HG03280 (cell line): ENCODE measurements at regions not wholly inside any gene's neighbourhood (a gene's known extent, or its start where the extent isn't known, plus 50 kb on each side); places are given as distances from the start of the nearest gene placed in this dataset.
"Not testable (repeated sequence)": the region's sequence is repeated elsewhere in the genome, so short reads cannot be mapped to it uniquely, and the experiment has no call there.

ENCODE experiments used
- ATAC-seq: cut with Tn5 transposase; IDR thresholded peaks from one replicate; pipeline ENCODE4 v1.9.1; 2021; ENCODE audit warnings: mild to moderate bottlenecking, moderate library complexity; ENCODE audit not compliant: unreplicated experiment

DNA sequence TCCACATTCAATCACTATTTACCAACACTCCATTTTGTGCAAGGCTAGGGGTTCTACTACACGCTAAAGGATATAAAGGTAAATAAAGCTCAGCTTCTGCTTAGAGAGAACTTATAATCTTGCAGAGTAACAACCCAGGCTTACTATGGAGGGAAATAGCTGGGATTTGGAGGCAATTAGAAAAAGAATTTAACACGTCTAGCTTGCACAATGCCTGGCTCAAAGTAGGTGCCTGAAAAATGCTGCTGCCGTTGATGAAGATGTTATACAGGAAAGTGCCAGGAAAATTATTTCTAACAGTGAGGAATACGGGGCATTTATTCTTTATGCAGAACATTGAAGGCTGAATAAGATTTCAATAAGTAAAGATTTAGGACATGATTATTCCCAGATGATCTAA, 214.2 kb downstream of the KITLG start:
- ATAC-seq: no peak

DNA sequence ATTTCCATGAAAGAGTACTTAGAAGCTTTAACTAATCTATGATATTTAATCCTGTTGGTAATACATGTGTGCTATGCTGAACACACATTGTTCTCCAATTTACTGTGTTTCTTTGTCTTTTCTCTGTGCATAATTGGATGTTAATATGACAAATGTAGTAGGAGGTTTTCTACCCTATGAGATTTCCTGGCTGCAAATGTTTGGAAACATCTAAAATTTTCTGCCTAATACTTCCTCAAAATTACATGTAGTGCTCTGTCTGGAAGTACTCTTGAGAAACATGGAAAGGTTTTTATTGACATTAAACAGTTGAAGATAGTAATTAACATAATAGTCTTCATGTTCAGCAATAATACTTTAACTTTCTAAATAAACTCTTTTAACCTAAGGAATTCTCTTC, 213.0 kb downstream of the KITLG start:
- ATAC-seq: no peak

GRCh38 chr12:88368077-88368476, 212.2 kb downstream of the KITLG start:
- not testable (repeated sequence) for ATAC-seq

- no peak for ATAC-seq
These were observed 208.7 kb downstream of the KITLG start for GRCh38 chr12:88371416-88372183.

GRCh38 chr12:88375306-88376305, 204.7 kb downstream of the KITLG start:
- no peak for ATAC-seq

DNA sequence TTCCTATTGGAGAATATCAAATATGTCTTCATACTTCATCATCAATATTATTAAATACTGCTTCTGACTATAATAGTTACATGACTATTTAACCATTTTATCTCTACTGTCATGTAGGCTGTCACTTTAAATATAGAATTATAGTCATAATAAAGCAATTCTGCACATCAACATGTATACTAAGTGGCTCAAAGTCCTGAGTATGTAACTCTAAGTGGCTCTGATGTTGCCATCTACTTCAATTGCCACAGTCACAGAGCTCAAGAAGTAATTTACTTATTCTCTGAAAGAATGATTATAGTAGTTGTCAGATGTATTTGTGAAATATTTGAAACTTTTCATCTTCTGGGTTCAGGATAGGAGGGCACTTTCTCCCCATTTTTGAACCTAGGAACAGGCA, 202.3 kb downstream of the KITLG start:
- no peak for ATAC-seq

DNA sequence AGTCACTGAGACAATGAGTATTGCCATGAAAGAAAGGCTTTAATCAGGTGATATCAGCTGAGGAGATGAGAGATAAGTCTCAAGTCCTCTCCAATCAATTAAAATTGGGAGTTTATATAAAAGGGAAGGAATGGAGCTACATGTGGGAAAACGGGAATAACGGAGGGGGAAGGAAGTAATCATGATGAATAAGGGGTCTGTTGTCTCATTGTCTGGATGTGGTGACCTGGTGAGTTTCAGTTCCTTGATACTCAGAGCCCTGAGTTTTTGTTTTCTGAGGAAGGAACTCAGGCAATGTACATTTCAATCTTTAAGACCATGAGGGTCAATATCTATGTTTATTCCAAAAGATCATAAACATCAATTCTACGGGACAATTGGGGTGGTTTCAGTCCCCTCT, 198.8 kb downstream of the KITLG start:
- ATAC-seq: no peak

DNA sequence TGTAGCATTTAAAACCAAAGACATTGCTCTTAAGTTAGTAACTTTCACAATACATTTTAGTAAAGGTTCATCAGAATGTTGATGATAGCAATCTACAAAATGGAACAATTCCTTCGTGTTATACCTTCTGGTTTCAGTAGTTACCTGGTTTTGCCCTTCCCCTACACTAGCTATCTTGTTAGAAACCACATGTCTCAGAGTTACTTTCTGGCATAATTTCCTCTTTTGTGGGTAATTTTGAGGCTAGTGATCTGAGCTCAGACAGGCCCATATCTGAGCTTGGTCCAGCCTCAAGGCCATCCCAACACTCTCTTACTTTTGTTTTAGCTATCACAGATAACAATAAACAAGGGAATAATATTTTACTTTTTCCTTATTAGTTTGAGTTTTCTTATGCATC, 196.9 kb downstream of the KITLG start:
- no peak for ATAC-seq

- ATAC-seq: no peak
These were observed 191.4 kb downstream of the KITLG start for GRCh38 chr12:88388566-88389540.

DNA sequence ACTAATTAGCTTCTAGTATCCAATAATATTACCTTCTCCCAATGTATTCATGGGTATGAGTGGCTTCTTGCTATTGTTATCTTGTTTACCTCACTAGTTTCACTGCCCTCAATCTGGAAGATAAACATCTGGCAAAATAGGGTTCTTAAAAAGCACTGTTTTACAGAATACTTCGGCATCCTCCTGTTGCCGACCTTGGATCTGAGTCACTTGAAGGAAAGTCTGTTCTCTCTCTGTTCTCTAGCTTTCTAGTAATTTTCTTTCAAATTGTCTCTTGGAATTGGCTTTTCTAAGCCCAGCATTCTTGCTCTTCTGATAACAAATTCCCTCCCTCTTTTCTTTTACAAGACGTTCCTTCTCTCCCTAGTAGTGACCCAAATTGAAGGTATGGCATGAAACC, 189.5 kb downstream of the KITLG start:
- ATAC-seq: no peak

DNA sequence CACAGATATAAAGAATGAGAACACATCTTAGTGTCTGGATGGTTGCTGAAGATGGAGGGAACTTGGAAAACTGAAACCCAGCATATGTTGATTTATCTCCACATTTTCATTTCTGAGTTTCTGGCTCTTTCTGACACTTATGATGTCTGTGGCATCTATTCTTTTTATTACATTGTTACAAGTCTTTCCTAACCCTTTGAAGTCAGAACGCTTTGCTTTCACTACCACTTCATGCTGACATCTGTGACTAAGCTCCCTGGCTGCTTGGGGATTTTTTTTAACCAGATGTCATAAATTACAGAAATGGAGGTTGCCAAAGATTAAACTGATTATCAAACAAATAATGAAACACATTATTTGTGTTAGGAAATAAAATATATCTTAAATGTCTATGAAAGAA, 188.7 kb downstream of the KITLG start:
- ATAC-seq: peak; percentile 54

DNA sequence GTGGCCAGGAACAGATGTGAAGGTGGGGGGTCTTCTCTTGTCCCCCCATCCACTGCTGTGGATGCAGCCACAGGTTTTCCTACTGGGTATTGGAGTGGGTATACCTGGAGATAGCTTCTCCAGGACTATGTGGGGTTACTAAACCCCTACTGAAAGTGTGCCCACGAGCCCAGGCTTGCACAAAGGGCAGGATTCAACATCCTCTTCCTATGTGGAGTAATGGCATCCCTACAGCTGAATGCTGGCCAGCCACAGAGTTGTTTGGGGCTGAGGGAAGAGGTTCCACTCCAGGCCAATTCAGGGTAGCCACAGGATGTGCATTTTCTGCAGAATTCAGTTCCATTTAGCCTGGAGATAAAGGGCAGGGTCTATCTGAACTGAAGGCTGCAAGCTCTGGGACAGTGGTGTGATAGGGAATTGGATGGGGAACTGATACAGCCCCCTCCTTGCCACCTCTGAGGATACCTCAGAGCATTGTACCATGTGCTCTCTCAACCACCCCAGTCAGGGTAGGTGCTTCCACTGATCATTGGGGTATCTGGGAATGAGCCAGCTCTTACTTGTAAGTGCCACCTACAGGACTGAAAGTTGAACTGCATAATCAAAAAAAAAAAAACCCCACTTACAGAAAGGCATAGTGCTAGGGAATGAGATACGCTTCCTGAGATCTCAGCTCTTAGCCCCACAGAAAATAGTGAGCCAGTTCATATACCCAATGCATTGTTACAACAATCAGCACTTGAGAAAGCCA, 187.1 kb downstream of the KITLG start:
- peak; percentile 45 for ATAC-seq

GRCh38 chr12:88398031-88398430, 182.2 kb downstream of the KITLG start:
- no peak for ATAC-seq

DNA sequence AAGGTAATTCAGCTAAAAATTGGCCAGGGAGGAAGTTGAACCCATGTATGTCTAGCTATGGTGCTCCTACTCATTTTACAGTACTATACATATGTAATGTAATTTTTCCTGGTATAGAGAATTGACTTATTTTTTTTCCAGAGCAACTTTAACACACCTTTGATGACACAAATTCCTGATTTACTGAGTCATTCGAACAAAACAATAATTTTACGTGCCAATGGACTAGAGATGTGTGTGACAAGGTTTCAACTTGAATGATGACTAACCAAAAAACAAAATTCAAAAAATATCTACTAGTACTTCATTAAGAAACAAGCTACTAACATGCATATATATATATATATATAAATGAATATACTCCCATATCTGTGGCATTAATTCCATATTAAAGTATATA, 180.5 kb downstream of the KITLG start:
- no peak for ATAC-seq

DNA sequence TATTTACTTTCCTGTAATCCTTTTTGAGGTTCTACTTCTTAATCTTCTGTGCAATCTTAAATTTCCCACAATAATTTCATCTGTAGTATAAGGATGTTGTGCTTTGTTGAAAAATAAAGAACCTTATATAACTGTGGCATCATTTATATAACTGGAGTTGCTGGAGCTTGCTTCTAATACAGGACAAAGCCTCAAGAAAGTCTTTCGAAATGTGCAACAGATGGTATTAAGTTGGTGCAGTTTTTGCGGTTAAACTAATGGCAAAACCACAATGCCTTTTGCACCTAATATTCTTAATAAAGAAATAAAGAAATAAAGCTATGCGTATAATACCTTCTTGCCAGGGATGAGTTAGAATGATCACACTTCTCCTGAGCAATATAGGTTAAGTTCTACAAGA, 180.0 kb downstream of the KITLG start:
- ATAC-seq: no peak

- no peak for ATAC-seq
These were observed 179.1 kb downstream of the KITLG start for GRCh38 chr12:88401155-88401554.

DNA sequence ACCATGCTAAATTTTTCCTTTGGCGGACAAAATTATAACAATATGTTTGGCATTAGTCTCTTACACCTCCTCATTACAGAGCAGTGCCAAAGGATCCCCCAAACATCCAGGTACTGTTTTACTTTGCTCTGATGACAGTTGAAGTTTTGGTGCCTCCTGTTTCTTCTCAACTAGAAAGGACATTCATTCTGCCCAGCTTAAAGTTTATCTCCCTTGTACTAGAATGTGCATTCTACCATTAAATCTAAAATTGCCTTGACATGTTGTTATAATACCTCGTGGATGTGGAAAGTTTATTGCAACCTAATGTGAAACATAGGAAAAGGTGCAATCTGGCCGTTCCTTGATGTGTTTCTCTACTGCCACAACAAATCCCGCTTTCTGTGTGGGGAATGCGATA, 173.4 kb downstream of the KITLG start:
- ATAC-seq: no peak

- no peak for ATAC-seq
These were observed 171.4 kb downstream of the KITLG start for GRCh38 chr12:88408823-88409222.

DNA sequence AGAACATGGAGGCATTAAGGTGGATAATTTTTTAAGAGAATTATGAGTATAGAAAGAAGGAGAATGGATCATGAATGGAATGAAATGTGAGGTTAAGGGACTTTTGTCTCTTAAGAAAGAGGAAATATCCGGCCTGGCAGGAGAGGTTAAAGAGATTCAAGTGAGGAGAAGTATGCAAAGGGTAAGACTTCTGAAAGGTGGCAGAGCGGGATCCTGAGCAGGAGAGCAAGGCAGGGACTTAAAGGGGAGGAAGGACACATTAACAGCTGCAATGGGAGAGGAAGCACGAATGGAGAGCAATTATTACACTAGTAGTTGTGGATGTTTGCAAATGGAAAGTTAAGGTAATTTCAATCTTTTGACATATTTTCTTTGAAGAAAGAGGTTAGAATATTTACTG, 171.0 kb downstream of the KITLG start:
- no peak for ATAC-seq

DNA sequence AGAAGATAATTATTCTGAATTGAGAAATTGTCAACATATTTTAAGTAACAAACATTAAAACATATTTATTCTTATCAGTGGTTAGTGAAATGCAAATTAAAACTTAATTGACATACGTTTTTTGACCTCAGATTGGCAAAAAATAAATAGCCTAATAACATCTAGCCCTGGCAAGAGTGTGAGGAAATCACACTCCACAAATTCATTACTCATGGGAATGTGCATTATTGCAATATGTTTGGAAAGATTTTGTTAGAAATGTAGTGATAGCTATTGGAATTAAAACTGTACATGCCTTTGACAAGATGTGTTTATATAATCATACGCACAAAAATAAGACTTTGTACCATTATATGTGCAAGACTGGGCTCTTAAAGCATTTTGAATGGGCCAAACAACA, 168.6 kb downstream of the KITLG start:
- ATAC-seq: no peak
